Endothelial cell of umbilical vein (primary cell): ENCODE measurements at regions not wholly inside any gene's neighbourhood (a gene's known extent, or its start where the extent isn't known, plus 50 kb on each side); places are given as distances from the start of the nearest gene placed in this dataset.
"Not testable (repeated sequence)": the region's sequence is repeated elsewhere in the genome, so short reads cannot be mapped to it uniquely, and the experiment has no call there.

Experiments used
- BruUV-seq: library from RNA; stranded (reverse); fragments of 400-500 nt; replicated peaks from 2 replicates; lab custom pipeline; 2021; lab: Mats Ljungman, UMichigan
- CTCF ChIA-PET: fragments of 300-600, 350-600 bp; sonication (Branson Sonifier 250); formaldehyde crosslinking; loops from one replicate; lab custom pipeline; 2021; ENCODE audit warnings: antibody characterized with exemption, inconsistent platforms; lab: Charles Lee
- POLR2A ChIA-PET: fragments of 300-600, 350-600 bp; sonication (Branson Sonifier 250); formaldehyde crosslinking; loops from one replicate; lab custom pipeline; 2021; ENCODE audit warnings: antibody characterized with exemption, inconsistent platforms; lab: Charles Lee
- DNase-seq: peaks from one replicate; pipeline ENCODE4 v3.0.0-alpha.2; 2011; ENCODE audit warnings: low read depth, low spot score
- FAIRE-seq: peaks from 2 replicates; lab custom pipeline; 2011; peaks lifted over from hg19 to GRCh38; lab: Jason Lieb, UNC
- H2AFZ ChIP-seq: 2 replicates; pipeline ENCODE4 v1.6.0; 2012; ENCODE audit warnings: low read depth, low read length, control low read depth, inconsistent platforms
- H3K27ac ChIP-seq: 2 replicates; pipeline ENCODE4 v1.5.1; 2011; ENCODE audit warnings: low read depth, mild to moderate bottlenecking, control low read depth, low read length, moderate library complexity; ENCODE audit not compliant: insufficient read depth
- H3K27me3 ChIP-seq, 2 experiments: 2 replicates each; pipeline versions ENCODE4 v1.6.0 to v1.6.1; 2011; ENCODE audit warnings: low read length in 2 of 2, mixed read lengths in 1 of 2; ENCODE audit not compliant: control insufficient read depth in 2 of 2, insufficient read depth in 2 of 2
- H3K36me3 ChIP-seq, 2 experiments: 2 replicates in 1 of 2; 3 replicates in 1 of 2; pipeline ENCODE4 v1.5.1; 2011; ENCODE audit warnings: low read length in 2 of 2, mild to moderate bottlenecking in 1 of 2, moderate library complexity in 1 of 2; ENCODE audit not compliant: control insufficient read depth in 2 of 2, insufficient read depth in 2 of 2; ENCODE audit errors: extremely low read depth in 1 of 2
- H3K4me1 ChIP-seq: 3 replicates; pipeline ENCODE4 v1.5.1; 2011; ENCODE audit warnings: mild to moderate bottlenecking, low read length; ENCODE audit not compliant: control insufficient read depth, insufficient read depth; ENCODE audit errors: extremely low read depth
- H3K4me2 ChIP-seq: 2 replicates; pipeline ENCODE4 v1.6.1; 2011; ENCODE audit warnings: low read length, control low read depth, mixed read lengths; ENCODE audit not compliant: insufficient read depth
- H3K4me3 ChIP-seq, 3 experiments: fragments of 200-600 bp in 1 of 3; sonication (generic), shearing (Covaris generic) in 1 of 3; replicated peaks in 1 of 3; 2 replicates each; pipeline ENCODE4 v1.5.1; 2011 to 2016; ENCODE audit warnings: control low read depth in 3 of 3, low read length in 3 of 3, mild to moderate bottlenecking in 2 of 3, inconsistent platforms in 1 of 3, low read depth in 1 of 3, moderate library complexity in 1 of 3; ENCODE audit not compliant: insufficient read depth in 1 of 3
- H3K79me2 ChIP-seq: 2 replicates; pipeline ENCODE4 v1.6.0; 2012; ENCODE audit warnings: low read length, inconsistent platforms; ENCODE audit not compliant: control insufficient read depth, insufficient read depth
- H3K9ac ChIP-seq: replicated peaks from 2 replicates; pipeline ENCODE3; 2011; ENCODE audit warnings: low read length, control low read depth; ENCODE audit not compliant: insufficient read depth; ENCODE audit errors: extremely low read depth
- H3K9me1 ChIP-seq: replicated peaks from 3 replicates; pipeline ENCODE4 v1.6.0; 2011; ENCODE audit warnings: mild to moderate bottlenecking, low read length; ENCODE audit not compliant: control insufficient read depth, insufficient read depth; ENCODE audit errors: extremely low read depth
- H3K9me3 ChIP-seq: replicated peaks from 2 replicates; pipeline ENCODE4 v1.5.1; 2012; ENCODE audit warnings: low read length, inconsistent platforms; ENCODE audit not compliant: control insufficient read depth, insufficient read depth
- H4K20me1 ChIP-seq: replicated peaks from 2 replicates; pipeline ENCODE3; 2011; ENCODE audit warnings: mild to moderate bottlenecking, low read length; ENCODE audit not compliant: control insufficient read depth, insufficient read depth; ENCODE audit errors: extremely low read depth
- CTCF ChIP-seq, 2 donors: IDR thresholded peaks; 1 replicate in 1 of 2; 2 replicates in 1 of 2; pipeline ENCODE4 v1.5.1; 2011; ENCODE audit warnings: low read length in 2 of 2, mild to moderate bottlenecking in 2 of 2, moderate library complexity in 2 of 2, control low read depth in 1 of 2, inconsistent platforms in 1 of 2, low read depth in 1 of 2; ENCODE audit not compliant: insufficient read depth in 1 of 2; ENCODE audit errors: extremely low read depth in 1 of 2
- EZH2 ChIP-seq: IDR thresholded peaks from 2 replicates; pipeline ENCODE4 v1.6.1; 2012; ENCODE audit warnings: borderline replicate concordance, low read depth, mild to moderate bottlenecking, moderate library complexity, low read length, inconsistent platforms; ENCODE audit not compliant: severe bottlenecking
- FOS ChIP-seq: IDR thresholded peaks from 2 replicates; pipeline ENCODE4 v1.6.1; 2011; ENCODE audit warnings: mild to moderate bottlenecking, low read length, moderate library complexity, borderline replicate concordance; ENCODE audit not compliant: insufficient read depth
- GATA2 ChIP-seq: IDR thresholded peaks from 2 replicates; pipeline ENCODE4 v1.7.0; 2011; ENCODE audit warnings: low read depth, mild to moderate bottlenecking, moderate library complexity, mixed read lengths, low read length; ENCODE audit not compliant: insufficient read length, insufficient read depth
- JUN ChIP-seq: IDR thresholded peaks from 2 replicates; pipeline ENCODE4 v1.6.1; 2011; ENCODE audit warnings: borderline replicate concordance, low read depth; ENCODE audit not compliant: insufficient read length, insufficient read depth
- MAX ChIP-seq: IDR thresholded peaks from 2 replicates; pipeline ENCODE4 v1.6.1; 2011; ENCODE audit not compliant: insufficient read depth, insufficient read length
- MYC ChIP-seq: IDR thresholded peaks from one replicate; pipeline ENCODE4 v1.6.1; 2011; ENCODE audit warnings: mild to moderate bottlenecking, low read depth, low read length
- POLR2A ChIP-seq: IDR thresholded peaks from 2 replicates; pipeline ENCODE4 v1.6.1; 2012; ENCODE audit warnings: low read depth, mild to moderate bottlenecking, control low read depth, low read length
- POLR2AphosphoS5 ChIP-seq: IDR thresholded peaks from 2 replicates; pipeline ENCODE4 v1.6.1; 2012; ENCODE audit warnings: low read depth, mild to moderate bottlenecking, control low read depth, low read length, moderate library complexity; ENCODE audit not compliant: insufficient read depth
- dilution Hi-C: fragments of 300-500 bp; cut with MboI; formaldehyde crosslinking; loops from one replicate; pipeline ENCODE4 v1.15.0; 2019; ENCODE audit warnings: low sequenced_read_pairs; ENCODE audit not compliant: extremely low pct_ligation_motif_present
- intact Hi-C: fragments of 100-400 bp; cut with micrococcal nuclease; formaldehyde crosslinking; loops from one replicate; pipeline ENCODE4 v1.10.0; 2022

DNA sequence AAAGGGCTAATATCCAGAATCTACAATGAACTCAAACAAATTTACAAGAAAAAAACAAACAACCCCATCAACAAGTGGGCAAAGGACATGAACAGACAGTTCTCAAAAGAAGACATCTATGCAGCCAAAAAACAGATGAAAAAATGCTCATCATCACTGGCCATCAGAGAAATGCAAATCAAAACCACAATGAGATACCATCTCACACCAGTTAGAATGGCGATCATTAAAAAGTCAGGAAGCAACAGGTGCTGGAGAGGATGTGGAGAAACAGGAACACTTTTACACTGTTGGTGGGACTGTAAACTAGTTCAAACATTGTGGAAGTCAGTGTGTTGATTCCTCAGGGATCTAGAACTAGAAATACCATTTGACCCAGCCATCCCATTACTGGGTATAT is 295.0 kb downstream of the SH2D4B start:
- H3K79me2 ChIP-seq, H3K4me3 ChIP-seq, CTCF ChIA-PET, H3K27me3 ChIP-seq, H2AFZ ChIP-seq, dilution Hi-C loops, FAIRE-seq, H3K4me1 ChIP-seq, POLR2A ChIA-PET, intact Hi-C loops, H4K20me1 ChIP-seq, H3K9me3 ChIP-seq, H3K9me1 ChIP-seq, DNase-seq, H3K9ac ChIP-seq, H3K36me3 ChIP-seq, H3K4me2 ChIP-seq, BruUV-seq, H3K27ac ChIP-seq: not testable (repeated sequence)

GRCh38 chr10:80855348-80855971 is 317.8 kb downstream of the SH2D4B start:
- FAIRE-seq = no peak
- no TSS peak for BruUV-seq
- no peaks in the 10 kb centered on the region for H3K36me3 ChIP-seq
- ChIA-PET POLR2A (no interaction called here), CTCF (no interaction called here)
- H2AFZ ChIP-seq = no peak overlapping the region
- DNase-seq = no peak
- intact Hi-C loops = no loop called here
- no peaks in the 10 kb centered on the region for H3K27me3 ChIP-seq
- H3K9me3 ChIP-seq = no peaks in the 10 kb centered on the region
- H3K79me2 ChIP-seq = no peaks in the 10 kb centered on the region
- no peaks in the 10 kb centered on the region for H3K9me1 ChIP-seq
- no peak overlapping the region for H3K27ac ChIP-seq
- H3K4me3 ChIP-seq = no peak overlapping the region
- H4K20me1 ChIP-seq = no peaks in the 10 kb centered on the region
- dilution Hi-C loops = no loop called here
- H3K9ac ChIP-seq = no peak overlapping the region
- no peaks in the 10 kb centered on the region for H3K4me1 ChIP-seq
- TF ChIP-seq FOS (no peak), JUN (no peak), EZH2 (no peak), GATA2 (no peak), POLR2AphosphoS5 (no peak), CTCF (IDR thresholded peaks at IDR 0.05; ENCODE audit: extremely low read depth in 1 of 2, insufficient read depth in 1 of 2, low read depth in 1 of 2, low read length in 2 of 2) (no peak), MYC (no peak), POLR2A (no peak), MAX (no peak)
- H3K4me2 ChIP-seq = no peak overlapping the region
